ENCODE measurements at regions not wholly inside any gene's neighbourhood (a gene's known extent, or its start where the extent isn't known, plus 50 kb on each side); places are given as distances from the start of the nearest gene placed in this dataset.
"Not testable (repeated sequence)": the region's sequence is repeated elsewhere in the genome, so short reads cannot be mapped to it uniquely, and the experiment has no call there.

DNA sequence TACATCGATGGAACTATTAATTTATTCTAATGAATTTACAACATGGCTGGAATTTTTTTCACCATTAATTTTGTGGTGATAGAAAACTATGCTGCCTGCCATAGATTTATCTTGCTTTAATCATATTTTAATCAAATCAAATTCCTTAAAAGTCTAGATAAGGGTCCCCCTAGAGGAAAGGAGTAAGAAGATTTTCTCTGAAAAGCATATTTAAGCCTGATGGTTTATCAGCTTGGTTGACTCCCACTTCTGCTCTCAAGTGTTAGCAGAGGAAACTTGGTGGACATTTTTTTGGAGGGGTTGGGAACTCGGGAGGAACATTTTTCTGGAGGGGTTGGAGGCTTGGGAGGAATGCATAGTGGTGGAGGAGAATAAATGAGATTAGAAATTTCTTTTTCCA lies 253.3 kb downstream of the KCNRG start:
- DNase-seq (ENCODE audit: low read depth in 2 of 2): no peak

DNA sequence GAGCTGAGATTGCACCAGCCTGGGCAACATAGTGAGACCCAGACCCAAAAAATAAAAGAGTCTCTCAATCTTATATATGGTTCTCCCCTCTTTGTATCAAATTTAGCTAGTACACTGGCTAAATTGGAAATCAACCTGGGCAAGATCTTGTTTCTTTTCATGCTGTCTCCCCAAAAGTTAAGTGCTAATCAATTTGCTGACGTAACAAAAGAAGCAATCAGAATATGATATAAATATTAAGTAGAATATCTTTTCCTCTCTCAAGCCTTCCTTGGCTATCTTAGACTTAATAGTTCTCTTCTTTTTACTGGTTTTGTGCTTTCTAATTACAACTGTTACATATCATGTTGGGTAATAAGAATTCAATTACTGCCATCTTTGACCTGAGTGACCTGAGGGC lies 258.9 kb downstream of the KCNRG start:
- DNase-seq (ENCODE audit: low read depth in 2 of 2): no peak

DNA sequence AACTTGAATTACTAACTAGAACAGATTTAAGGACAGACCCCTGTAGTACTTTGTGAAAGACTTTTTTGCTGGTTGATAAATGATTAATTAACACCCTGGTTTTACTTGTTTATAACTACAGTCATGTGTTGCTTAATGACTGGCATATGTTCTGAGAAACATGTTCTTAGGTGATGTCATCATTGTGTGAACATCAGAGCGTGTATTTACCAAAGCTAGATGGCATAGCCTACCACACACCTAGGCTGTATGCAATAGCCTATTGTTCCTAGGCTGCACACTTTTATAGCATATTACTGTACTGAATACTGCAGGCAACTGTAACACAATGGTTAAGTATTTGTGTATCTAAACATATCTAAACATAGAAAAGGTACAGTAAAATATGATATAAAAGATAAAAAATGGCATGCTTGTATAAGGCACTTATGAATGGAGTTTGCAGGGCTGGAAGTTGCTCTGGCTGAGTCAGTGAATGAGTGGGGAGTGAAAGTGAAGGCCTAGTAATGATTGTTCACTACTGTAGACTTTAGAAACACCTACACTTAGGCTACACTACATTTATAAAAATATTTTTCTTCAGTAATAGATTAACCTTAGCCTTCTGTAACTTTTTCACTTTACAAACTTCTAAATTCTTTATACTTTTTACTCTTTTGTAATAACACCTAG lies 260.3 kb downstream of the KCNRG start:
- DNase-seq (ENCODE audit: low read depth in 2 of 2): no peak

DNA sequence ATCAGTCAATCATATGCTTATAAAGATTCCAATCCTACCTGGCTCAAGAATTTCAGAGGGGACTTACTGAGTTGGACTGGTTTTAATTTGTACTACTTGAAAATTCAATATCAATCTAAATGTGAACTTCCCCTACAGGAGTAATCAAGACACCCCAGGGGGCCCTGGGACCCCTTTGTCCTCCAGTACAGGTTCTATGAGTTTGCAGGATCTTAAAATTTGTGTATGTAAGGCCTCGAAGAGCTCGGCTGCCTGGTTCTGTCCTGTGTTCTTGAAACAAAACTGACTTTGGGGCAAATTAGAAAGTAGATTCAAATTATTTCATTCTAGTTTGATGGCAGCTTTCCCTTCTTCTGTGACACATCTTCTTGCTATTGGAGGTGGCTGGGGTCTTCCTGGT lies 261.3 kb downstream of the KCNRG start:
- DNase-seq (ENCODE audit: low read depth in 2 of 2): no peak

DNA sequence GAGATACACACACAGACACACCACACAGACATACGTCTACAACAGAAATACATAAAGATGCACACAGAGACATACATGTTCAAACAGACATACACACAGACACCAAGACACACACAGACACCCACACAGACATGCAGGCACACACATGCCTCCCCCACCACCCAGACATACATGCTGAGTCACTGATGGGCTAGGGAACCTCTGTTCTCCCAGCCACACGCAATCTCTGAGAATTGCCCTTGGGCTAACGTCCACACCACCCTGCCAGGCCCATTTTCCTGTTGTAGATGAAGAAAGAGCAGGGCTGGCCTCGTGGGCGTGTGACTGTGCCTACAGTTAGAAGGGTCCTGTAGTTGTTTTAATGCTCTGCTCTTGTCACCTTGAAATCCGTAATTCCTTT lies 261.9 kb downstream of the KCNRG start:
- DNase-seq (ENCODE audit: low read depth in 2 of 2): no peak

DNA sequence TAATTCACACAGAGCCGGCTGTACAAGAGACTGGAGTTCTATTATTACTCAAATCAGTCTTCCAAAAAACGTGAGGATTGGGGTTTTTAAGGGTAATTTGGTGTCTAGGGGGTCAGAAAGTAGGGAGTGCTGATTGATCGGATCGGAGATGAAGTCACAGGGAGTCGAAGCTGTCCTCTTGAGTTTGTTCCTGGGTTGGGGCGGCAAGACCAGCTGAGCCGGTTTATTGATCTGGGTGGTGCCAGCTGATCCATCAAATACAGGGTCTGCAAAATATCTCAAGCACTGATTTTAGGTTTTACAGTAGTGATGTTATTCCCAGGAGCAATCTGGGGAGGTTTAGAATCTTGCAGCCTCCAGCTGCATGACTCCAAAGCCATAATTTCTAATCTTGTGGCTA lies 262.7 kb downstream of the KCNRG start:
- no peak for DNase-seq (ENCODE audit: low read depth in 2 of 2)

DNA sequence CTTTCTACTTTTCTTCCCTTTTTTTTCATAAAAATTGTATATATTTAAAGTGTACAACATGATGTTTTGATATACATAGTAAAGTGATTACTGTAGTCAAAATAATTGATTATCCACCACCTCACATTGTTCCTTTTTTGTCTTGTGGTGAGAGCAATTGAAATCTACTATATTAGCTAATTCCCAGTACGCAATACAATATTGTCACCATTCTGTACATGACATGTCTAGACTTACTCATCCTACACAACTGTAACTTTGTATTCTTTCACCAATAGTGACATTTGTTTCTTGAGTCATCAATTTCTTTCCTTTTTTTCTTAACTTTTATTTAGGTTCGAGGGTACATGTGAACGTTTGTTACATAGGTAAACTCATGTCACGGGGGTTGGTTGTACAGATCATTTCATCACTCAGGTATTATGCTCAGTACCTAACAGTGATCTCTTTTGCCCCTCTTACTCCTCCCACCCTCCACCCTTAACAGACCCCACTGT lies 265.2 kb downstream of the KCNRG start:
- DNase-seq (ENCODE audit: low read depth in 2 of 2): no peak

DNA sequence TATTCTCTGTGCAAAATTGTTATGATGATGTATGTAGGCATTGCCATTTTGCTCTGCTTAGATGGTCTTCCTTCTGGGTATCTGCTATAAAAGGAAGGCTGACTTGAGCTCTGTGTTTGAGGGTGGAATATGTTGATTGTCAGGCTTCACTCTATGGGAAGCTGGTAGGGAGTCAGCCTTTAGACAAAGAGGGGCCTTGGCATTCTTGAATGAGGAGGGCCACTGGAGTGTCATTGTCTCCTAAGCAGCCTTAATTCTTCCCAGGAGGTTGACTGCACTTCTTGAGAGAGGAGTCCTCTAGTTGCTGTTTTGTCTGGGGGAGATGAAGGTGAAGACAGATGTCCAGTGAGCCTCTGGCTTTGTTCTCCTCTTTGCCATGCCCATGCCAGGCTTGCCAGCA lies 266.8 kb downstream of the KCNRG start:
- DNase-seq (ENCODE audit: low read depth in 2 of 2): no peak

DNA sequence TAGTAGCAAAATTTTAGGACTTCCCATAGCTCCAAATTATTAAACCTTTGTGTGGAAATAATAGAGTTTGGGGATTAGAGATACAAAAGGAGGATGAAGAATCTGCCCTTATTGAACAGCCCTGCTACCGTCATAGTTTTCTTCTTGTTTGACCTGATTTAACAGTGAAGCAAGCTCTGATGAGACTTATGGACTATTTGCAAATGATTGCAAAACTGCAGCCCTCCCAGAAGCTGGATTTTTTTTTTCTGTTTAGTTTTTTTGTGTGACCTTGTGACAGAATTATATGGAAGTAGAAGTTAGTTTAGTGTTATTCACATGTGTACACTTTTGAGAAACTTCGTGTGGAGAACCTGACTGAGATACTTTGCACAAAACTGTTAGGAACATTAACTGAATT lies 267.8 kb downstream of the KCNRG start:
- no peak for DNase-seq (ENCODE audit: low read depth in 2 of 2)

DNA sequence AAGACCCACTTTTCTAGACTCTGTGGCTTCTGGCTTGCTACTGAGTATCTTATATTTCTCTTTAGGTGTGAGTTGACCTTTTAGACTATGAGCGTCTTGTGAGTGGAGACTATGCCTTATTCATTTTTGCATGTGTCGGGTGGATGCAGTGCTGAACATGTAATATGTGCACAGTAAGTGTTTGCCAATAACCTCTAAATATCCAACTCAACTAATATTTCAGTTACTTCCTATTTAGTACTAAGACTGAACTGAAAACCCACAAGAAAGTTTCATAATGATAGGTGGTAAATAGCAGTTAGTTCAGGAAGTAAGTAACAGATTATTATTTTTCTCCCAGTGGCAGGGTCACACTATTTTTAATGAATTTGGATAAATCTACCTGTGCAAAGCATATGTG lies 269.3 kb downstream of the KCNRG start:
- DNase-seq (ENCODE audit: low read depth in 2 of 2): no peak

DNA sequence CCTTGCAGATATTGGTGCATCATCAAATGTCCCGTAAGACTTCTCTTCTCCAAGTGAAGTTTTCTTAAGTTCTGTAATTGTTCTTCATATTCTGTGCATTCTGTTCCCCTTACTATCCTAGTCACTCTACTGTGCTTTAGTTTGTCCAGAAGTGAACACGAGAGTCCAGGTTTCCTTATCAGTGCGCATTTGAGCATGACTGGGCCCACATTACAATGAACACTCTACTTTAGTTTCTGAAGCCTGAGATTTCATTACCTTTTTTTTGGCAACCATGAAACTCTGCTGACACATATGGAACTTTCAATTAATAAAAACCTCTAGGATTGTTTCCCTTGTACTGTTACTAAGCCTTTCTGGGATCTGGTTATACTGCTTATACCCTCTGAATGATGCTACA lies 270.0 kb downstream of the KCNRG start:
- DNase-seq (ENCODE audit: low read depth in 2 of 2): no peak

DNA sequence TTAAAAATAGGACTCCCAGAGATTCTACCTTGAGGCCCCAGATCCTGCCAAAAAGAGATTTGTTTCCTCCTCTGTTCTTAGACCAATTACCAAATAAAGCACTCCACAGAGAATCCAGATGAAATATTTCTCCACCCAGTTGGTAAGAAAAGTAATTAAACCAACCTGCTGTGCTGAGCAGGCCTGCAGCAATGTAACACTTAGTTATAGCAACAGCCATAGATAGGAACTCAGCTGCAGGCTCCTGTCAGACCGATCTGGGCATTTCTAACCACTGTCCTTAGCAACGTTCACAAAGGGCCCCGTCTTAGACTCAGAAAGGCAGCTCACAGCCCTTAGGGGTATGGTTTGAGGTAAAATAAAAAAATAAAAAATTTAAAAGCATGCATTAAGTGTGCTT lies 271.1 kb downstream of the KCNRG start:
- DNase-seq (ENCODE audit: low read depth in 2 of 2): no peak

DNA sequence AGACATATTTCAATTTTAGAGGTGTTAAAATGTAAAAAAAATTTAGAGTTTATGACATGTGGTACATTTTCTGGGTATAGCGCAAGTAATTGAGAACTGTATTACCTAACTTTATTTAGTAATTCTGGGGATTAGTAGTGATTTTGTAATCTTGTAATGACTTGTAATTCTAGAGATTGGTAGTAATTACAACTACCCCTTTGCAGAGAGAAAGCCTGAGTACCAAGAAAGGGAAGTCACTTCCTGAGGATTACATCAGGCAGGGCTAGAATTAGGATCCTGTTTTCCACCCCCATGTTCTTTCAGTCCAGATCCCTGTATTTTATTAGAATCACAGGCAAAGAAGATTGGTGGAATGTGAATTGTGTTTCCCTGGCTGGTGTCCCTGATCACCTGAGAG lies 274.9 kb downstream of the KCNRG start:
- DNase-seq (ENCODE audit: low read depth in 2 of 2): no peak

DNA sequence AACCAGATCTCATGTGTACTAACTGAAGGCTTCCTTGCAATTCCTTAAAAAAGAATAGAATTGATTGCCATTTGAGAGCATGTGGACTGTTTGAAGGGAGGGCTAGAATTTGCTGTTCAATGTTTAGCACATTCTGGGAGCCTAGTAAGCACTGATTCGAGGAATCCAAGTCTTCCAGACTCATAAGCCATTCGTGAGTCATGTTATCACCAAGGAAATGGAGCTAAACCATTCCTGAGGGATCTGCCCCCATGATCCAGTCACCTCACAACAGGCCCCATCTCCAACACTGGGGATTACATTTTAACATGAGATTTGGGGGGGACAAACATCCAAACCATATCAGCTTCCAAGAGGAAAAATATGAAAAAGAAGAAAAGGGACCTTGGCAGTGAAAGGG lies 276.4 kb downstream of the KCNRG start:
- DNase-seq (ENCODE audit: low read depth in 2 of 2): no peak

DNA sequence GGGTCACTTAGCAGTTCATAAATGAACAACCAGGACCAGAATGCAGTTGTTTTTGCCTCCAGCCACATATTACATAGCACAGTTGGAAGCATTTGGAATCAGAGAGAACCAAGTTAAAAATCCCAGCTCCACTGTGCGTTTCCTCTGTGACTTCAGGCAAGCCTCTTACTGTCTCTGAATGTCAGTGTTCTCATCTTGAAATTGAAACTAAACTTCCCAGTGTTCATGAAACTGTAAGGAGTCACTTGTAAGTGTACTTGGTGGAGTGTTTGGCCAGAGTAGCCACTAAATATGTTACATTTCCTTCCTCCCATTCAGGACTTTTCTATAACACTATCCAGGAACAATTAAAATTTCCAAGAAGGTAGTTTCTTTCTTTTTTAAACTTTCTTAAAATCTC lies 276.8 kb downstream of the KCNRG start:
- DNase-seq (ENCODE audit: low read depth in 2 of 2): no peak

DNA sequence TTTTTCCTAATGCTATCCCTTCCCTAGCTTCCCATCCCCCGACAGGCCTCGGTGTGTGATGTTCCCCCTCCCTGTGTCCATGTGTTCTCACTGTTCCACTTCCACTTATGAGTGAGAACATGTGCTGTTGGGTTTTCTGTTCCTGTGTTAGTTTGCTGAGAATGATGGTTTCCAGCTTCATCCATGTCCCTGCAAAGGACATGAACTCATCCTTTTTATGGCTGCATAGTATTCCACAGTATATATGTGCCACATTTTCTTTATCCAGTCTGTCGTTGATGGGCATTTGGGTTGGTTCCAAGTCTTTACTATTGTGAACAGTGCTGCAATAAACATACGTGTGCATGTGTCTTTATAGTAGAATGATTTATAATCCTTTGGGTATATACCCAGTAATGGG lies 279.2 kb downstream of the KCNRG start:
- DNase-seq (ENCODE audit: low read depth in 2 of 2): not testable (repeated sequence)

DNA sequence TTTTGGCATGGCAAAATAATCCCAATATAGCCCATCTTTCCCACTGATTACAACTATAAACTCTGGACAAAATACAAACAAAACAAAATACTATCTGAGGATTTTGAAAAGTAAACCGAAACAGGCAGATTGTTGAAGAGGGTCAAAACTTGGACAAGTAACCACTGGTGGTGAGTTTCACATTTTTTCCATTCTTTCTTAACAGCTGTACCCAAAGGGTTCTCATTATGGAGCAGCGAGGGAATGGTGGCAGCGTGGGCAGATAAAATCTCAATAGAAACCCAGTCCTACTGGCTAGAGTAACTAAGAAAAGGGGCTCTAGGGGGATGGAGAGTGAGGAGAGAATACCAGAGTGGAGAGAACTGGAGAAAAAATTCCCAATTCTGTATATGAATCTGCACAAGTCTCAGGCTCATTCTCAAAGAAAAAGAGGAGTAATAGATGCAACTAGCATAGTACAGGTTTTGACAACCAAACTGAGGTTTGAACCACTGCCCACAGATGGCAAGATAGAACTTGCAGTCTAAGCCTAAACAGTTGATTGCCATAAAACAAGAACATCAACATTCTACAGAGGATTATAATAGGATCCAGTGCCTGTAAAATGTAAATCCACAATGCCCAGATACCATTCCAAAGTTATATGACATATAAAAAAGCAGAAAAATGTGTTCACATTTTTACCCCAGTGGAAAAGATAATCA lies 284.5 kb downstream of the KCNRG start:
- DNase-seq (ENCODE audit: low read depth in 2 of 2): no peak

DNA sequence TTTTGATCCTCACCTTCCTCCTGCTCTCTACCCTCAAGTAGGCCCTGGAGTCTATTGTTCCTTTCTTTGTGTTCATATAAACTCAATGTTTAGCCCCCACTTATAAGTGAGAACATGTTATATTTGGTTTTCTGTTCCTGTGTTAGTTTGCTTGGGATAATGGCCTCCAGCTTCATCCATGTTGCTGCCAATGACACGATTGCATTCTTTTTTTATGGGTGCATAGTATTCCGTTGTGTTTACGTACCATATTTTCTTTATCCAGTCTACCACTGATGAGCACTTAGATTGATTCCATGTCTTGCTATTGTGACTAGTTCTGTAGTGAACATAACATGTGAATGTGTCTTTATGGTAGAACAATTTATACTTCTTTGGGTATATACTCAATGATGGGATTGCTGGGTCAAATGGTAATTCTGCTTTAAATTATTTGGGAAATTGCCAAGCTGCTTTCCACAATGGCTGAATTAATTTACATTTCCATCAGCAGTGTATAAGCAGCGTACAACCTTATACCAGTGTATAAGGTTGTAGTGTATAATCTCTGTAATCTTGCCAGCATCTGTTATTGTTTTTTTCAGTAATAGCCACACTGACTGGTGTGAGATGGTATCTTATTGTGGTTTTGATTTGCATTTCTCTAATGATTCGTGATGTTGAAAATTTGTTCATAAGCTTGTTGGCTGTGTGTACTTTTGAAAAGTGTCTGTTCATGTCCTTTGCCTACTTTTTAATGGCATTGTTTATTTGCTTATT lies 288.9 kb downstream of the KCNRG start:
- no peak for DNase-seq (ENCODE audit: low read depth in 2 of 2)

DNA sequence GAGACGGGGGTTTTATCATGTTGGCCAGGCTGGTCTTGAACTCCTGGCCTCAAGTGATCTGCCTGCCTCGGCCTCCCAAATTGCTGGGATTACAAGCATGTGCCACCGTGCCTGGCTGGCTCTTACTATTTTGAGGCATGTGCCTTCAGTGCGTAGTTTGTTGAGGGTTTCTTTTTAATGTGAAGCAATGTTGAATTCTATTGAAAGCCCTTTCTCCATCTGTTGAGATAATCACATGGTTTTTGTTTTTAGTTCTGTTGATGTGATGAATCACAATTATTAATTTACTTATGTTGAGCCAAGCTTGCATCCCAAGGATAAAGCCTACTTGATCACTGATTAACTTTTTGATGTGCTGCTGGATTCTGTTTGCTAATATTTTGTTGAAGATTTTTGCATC lies 290.9 kb downstream of the KCNRG start:
- DNase-seq (ENCODE audit: low read depth in 2 of 2): no peak

DNA sequence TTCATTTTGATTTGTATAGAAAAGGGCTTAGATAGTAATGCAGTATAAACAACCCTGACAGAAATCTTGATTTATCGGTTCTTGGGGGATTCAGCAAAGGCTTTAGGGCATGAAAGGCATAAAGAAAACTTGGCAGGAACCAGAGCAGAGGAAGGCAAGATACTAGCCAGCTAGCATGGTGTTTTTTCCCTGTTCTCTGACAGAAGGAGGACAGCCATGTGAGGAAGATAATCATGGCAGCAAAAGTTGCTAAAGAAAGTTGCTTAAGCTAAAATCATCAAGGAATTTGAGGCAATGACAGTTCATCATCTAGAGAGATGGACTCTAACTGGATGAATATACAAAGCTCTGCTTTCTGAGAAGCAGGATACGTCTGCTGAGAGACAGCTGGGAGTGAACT lies 294.1 kb downstream of the KCNRG start:
- no peak for DNase-seq (ENCODE audit: low read depth in 2 of 2)

DNA sequence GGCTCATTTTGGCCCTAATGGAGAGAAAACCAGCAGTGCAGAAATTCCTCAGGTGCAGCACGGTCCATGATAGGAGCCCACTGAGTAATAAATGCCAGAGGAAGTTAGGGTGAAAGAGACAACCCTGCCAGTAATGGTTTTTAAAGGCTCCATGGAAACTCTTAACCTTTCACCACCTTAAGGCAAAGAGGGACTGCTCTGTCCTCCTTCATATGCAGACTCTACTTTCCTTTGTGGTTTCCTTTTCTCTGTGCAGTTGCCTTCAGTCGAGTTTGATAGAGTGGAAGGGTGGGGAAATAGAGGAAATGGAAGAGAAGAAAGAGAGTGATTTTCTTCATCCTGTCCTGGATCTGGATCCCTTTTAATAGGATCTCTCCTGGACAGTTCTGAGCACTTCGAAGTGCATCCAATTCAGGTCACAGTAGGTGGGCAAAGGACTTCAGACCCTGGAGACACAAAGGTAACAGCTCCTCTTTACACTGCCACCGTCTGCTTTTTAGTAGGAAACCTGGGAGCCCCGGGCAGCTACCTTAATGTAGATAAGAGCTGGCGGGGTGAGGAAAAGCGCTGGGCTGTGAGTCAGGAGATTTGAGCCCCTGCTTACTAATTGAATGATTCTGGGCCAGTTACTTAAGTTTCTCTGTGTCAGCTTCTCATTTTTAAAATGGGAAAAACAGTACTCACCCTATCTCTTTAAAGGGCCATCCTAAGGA lies 294.8 kb downstream of the KCNRG start:
- no peak for DNase-seq (ENCODE audit: low read depth in 2 of 2)

DNA sequence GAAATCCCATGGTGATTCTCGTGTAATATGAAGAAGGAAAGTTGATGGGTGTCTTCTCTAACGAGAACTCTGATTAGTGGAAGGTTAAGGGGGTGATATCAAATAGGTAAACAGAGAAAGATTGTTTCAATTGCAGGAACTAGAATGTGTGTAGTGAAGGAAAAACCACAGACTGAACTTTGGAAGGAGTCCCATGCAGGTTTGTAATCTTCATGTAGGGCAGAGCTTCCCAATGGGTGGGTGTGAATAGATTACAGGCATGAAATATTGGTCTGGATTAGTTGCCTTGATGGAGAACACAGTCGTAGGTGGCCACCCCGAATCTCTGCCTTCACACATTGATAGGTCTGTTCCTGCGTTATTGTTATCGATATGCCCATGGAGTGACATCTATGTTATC lies 295.5 kb downstream of the KCNRG start:
- DNase-seq (ENCODE audit: low read depth in 2 of 2): no peak

All from activated CD8-positive, alpha-beta memory T cell treated with anti-CD3 and anti-CD28 coated beads for 4 hours (primary cell).